OCI-LY1 (cell line): ENCODE measurements at regions not wholly inside any gene's neighbourhood (a gene's known extent, or its start where the extent isn't known, plus 50 kb on each side); places are given as distances from the start of the nearest gene placed in this dataset.
"Not testable (repeated sequence)": the region's sequence is repeated elsewhere in the genome, so short reads cannot be mapped to it uniquely, and the experiment has no call there.

Source experiments
- CTCF ChIP-seq: fragments of 200-600 bp; sonication (generic), shearing (Covaris generic); IDR thresholded peaks from 2 replicates; pipeline ENCODE4 v1.5.1; 2017; ENCODE audit warnings: mild to moderate bottlenecking, antibody characterized with exemption, low read length, moderate library complexity, mixed read lengths
- EZH2 ChIP-seq: fragments of 200-600 bp; sonication (generic), shearing (Covaris generic); IDR thresholded peaks from 2 replicates; pipeline ENCODE4 v1.8.0; 2017; ENCODE audit warnings: borderline replicate concordance, mixed run types, mild to moderate bottlenecking, antibody characterized with exemption, low read length, moderate library complexity, mixed read lengths

GRCh38 chr1:166416831-166417230, 250.0 kb upstream of the FAM78B start:
- TF ChIP-seq EZH2, CTCF: not testable (repeated sequence)
